Parathyroid adenoma (tissue), 2 donors: ENCODE measurements at regions not wholly inside any gene's neighbourhood (a gene's known extent, or its start where the extent isn't known, plus 50 kb on each side); places are given as distances from the start of the nearest gene placed in this dataset.

Source experiments
- H2AFZ ChIP-seq: fragments of 300-600 bp; sonication (generic); one replicate; pipeline ENCODE4 v1.7.0; 2017; ENCODE audit warnings: antibody characterized with exemption, mild to moderate bottlenecking
- H3K27ac ChIP-seq: fragments of 300-600 bp; sonication (generic); one replicate; pipeline ENCODE4 v1.7.0; 2017
- H3K27me3 ChIP-seq: fragments of 300-600 bp; sonication (generic); one replicate; pipeline ENCODE4 v1.7.0; 2017; ENCODE audit warnings: low read length; ENCODE audit not compliant: control insufficient read depth, insufficient read depth
- H3K36me3 ChIP-seq: fragments of 300-600 bp; sonication (generic); one replicate; pipeline ENCODE4 v1.7.0; 2017; ENCODE audit warnings: low read length; ENCODE audit not compliant: control insufficient read depth, insufficient read depth
- H3K4me1 ChIP-seq: fragments of 300-600 bp; sonication (generic); one replicate; pipeline ENCODE4 v1.7.0; 2017; ENCODE audit warnings: control low read depth
- H3K4me2 ChIP-seq: fragments of 300-600 bp; sonication (generic); one replicate; pipeline ENCODE4 v1.7.0; 2017; ENCODE audit warnings: low read length
- H3K4me3 ChIP-seq: fragments of 300-600 bp; sonication (generic); one replicate; pipeline ENCODE4 v1.7.0; 2017; ENCODE audit warnings: low read depth, low read length
- H3K79me2 ChIP-seq: fragments of 300-600 bp; sonication (generic); one replicate; pipeline ENCODE4 v1.7.0; 2017; ENCODE audit warnings: control low read depth
- H3K9ac ChIP-seq: fragments of 300-600 bp; sonication (generic); one replicate; pipeline ENCODE4 v1.7.0; 2017; ENCODE audit warnings: mild to moderate bottlenecking
- H3K9me3 ChIP-seq: fragments of 300-600 bp; sonication (generic); one replicate; pipeline ENCODE4 v1.7.0; 2017; ENCODE audit warnings: low read length; ENCODE audit not compliant: control insufficient read depth
- CTCF ChIP-seq: fragments of 300-600 bp; sonication (generic); IDR thresholded peaks from one replicate; pipeline ENCODE4 v1.7.0; 2017; ENCODE audit warnings: antibody characterized with exemption, mild to moderate bottlenecking
- donor health status: primary hyperparathyroidism.

GRCh38 chrX:39869846-39870601 lies 227.7 kb downstream of the BCOR start:
- Histone ChIP-seq H3K36me3 (no peaks in the 10 kb centered on the region), H3K9me3 (no peaks in the 10 kb centered on the region), H3K27ac (no peak overlapping the region), H3K79me2 (no peaks in the 10 kb centered on the region), H2AFZ (no peak overlapping the region), H3K4me3 (no peak overlapping the region), H3K4me1 (no peaks in the 10 kb centered on the region), H3K9ac (no peak overlapping the region), H3K27me3 (no peaks in the 10 kb centered on the region), H3K4me2 (no peak overlapping the region)
- TF ChIP-seq CTCF: no peak

GRCh38 chrX:39871648-39872047 lies 226.1 kb downstream of the BCOR start:
- Histone ChIP-seq H3K4me3 (no peak overlapping the region), H3K27ac (no peak overlapping the region), H3K79me2 (no peaks in the 10 kb centered on the region), H3K9me3 (no peaks in the 10 kb centered on the region), H3K27me3 (no peaks in the 10 kb centered on the region), H3K4me2 (no peak overlapping the region), H2AFZ (no peak overlapping the region), H3K9ac (no peak overlapping the region), H3K4me1 (no peaks in the 10 kb centered on the region), H3K36me3 (no peaks in the 10 kb centered on the region)
- no peak for TF ChIP-seq CTCF

- Histone ChIP-seq H2AFZ (no peak overlapping the region), H3K4me3 (no peak overlapping the region), H3K36me3 (no peaks in the 10 kb centered on the region), H3K4me1 (no peaks in the 10 kb centered on the region), H3K9ac (no peak overlapping the region), H3K4me2 (no peak overlapping the region), H3K27me3 (no peaks in the 10 kb centered on the region), H3K27ac (no peak overlapping the region), H3K9me3 (no peaks in the 10 kb centered on the region), H3K79me2 (no peaks in the 10 kb centered on the region)
- no peak for TF ChIP-seq CTCF
These were observed 224.6 kb downstream of the BCOR start for GRCh38 chrX:39873117-39873516.

- no peaks in the 10 kb centered on the region for H3K4me1 ChIP-seq
- H3K4me2 ChIP-seq: no peak overlapping the region
- H3K4me3 ChIP-seq: no peak overlapping the region
- no peaks in the 10 kb centered on the region for H3K9me3 ChIP-seq
- no peaks in the 10 kb centered on the region for H3K36me3 ChIP-seq
- no peak overlapping the region for H2AFZ ChIP-seq
- H3K79me2 ChIP-seq: no peaks in the 10 kb centered on the region
- TF ChIP-seq CTCF: no peak
- H3K27ac ChIP-seq: no peak overlapping the region
- H3K9ac ChIP-seq: no peak overlapping the region
- no peaks in the 10 kb centered on the region for H3K27me3 ChIP-seq
These were observed 223.4 kb downstream of the BCOR start for GRCh38 chrX:39874202-39874816.
